Stimulated activated naive B cell treated with anti-CD40 and anti-IgM and Interleukin-4, amounts not matched to agents 10 μg/mL and 1 μg/mL and 100 μg/mL, for 72 hours (primary cell): ENCODE measurements at regions not wholly inside any gene's neighbourhood (a gene's known extent, or its start where the extent isn't known, plus 50 kb on each side); places are given as distances from the start of the nearest gene placed in this dataset.

ENCODE experiments used
- ATAC-seq, 2 donors: fragments of 150-1000 bp; cut with Tn5 transposase; replicated peaks; 2 replicates each; pipeline ENCODE4 v1.10.0; 2021; ENCODE audit warnings: moderate library complexity in 1 of 2
- DNase-seq: peaks from one replicate; pipeline ENCODE4 v3.0.0; 2021
- H3K27ac Mint-ChIP-seq: one replicate; pipeline ENCODE4 v1.8.0; 2022; ENCODE audit warnings: mild to moderate bottlenecking, mixed read lengths
- H3K27me3 Mint-ChIP-seq, 2 donors: one replicate each; pipeline ENCODE4 v1.8.0; 2022; ENCODE audit warnings: mixed read lengths in 2 of 2
- H3K36me3 Mint-ChIP-seq, 2 donors: one replicate each; pipeline ENCODE4 v1.8.0; 2022; ENCODE audit warnings: mixed read lengths in 2 of 2, mild to moderate bottlenecking in 1 of 2
- H3K4me1 Mint-ChIP-seq, 2 donors: one replicate each; pipeline ENCODE4 v1.8.0; 2022; ENCODE audit warnings: mixed read lengths in 2 of 2, mild to moderate bottlenecking in 1 of 2
- H3K4me3 Mint-ChIP-seq, 2 donors: one replicate each; pipeline ENCODE4 v1.8.0; 2022; ENCODE audit warnings: mild to moderate bottlenecking in 2 of 2, mixed read lengths in 2 of 2, moderate library complexity in 1 of 2
- H3K9me3 Mint-ChIP-seq, 2 donors: one replicate each; pipeline ENCODE4 v1.8.0; 2022; ENCODE audit warnings: mixed read lengths in 2 of 2, mild to moderate bottlenecking in 1 of 2

DNA sequence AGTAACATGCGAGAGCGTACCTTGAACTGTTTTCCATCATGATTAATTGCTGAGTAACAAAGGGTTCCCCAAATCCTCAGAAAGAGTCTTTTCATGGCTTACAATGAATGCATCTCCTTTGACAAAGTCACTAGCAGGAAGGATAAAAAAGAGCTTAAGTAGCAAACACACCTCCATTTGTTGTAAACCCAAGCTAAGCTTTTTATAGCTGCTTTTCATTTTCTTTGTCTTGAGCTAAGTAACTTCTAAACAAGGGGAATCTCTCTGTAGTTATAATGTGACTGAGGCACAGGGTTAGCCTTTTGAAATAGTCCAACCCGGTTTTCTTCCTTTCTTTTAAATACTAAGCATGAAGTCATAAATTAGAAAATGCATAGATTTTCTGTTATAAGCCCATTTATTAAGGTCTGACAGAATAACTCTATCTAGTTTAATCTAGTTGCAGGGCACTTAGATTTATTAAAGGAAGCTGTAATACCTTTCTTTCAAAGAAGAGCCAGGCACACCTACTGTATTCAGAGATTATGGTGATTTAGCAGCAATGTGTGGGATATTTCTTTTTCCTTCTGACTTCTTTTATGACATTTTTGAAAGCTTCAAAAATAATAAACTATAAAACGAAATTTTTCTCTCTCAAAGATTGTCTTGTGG lies 226.9 kb upstream of the SMIM31 start:
- Mint-ChIP-seq H3K27me3 (no peaks in the 10 kb centered on the region), H3K4me1 (no peaks in the 10 kb centered on the region), H3K9me3 (peaks cover 0 to 2% of the 10 kb centered on the region in 2 donors), H3K4me3 (no peak overlapping the region), H3K36me3 (no peaks in the 10 kb centered on the region), H3K27ac (no peak overlapping the region)
- ATAC-seq (no peak), DNase-seq (no peak)

DNA sequence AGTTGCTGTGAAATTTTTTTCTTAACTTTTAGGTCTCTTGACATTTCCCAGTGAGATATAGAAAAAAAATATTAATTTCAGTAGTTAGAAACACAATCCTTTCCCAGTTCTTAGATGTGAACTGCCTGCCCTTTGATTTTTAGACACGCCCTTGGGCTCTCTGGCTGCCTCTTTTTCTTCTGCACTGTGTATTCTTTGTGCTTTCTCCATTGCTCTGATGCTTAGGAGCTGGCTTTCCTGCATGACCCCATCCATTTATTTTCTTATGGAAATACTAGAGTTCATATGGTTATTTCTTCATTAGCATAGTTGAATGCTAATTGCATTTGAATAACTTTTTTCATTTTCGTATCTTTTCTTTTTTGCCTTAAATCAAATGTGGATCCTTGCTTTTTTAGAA lies 224.9 kb upstream of the SMIM31 start:
- Mint-ChIP-seq H3K27me3 (no peaks in the 10 kb centered on the region), H3K4me3 (no peak overlapping the region), H3K9me3 (peaks cover 0 to 3% of the 10 kb centered on the region in 2 donors), H3K4me1 (no peaks in the 10 kb centered on the region), H3K36me3 (no peaks in the 10 kb centered on the region), H3K27ac (no peak overlapping the region)
- ATAC-seq (no peak), DNase-seq (no peak)

DNA sequence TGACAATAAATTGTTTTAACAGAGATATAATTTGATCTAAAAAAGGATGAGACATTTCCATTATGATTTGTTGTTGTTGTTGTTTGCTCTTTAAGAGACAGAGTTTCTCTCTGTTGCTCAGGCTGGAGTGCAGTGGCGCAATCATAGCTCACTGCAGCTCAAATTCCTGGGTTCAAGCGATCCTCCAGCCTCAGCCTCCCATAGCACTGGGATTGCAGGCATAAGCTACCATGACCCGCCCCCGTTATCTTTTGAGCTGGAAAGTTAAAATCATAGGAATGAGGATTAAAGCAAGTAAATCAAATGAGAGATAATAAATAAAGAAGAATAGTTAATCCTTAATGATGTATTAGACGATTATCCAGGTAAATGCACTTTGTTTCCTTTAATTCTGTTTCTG lies 224.4 kb upstream of the SMIM31 start:
- H3K4me3 Mint-ChIP-seq: no peak overlapping the region
- no peaks in the 10 kb centered on the region for H3K4me1 Mint-ChIP-seq
- ATAC-seq: no peak
- peaks cover 0 to 3% of the 10 kb centered on the region in 2 donors for H3K9me3 Mint-ChIP-seq
- H3K27me3 Mint-ChIP-seq: no peaks in the 10 kb centered on the region
- no peak overlapping the region for H3K27ac Mint-ChIP-seq
- no peaks in the 10 kb centered on the region for H3K36me3 Mint-ChIP-seq
- DNase-seq: no peak

DNA sequence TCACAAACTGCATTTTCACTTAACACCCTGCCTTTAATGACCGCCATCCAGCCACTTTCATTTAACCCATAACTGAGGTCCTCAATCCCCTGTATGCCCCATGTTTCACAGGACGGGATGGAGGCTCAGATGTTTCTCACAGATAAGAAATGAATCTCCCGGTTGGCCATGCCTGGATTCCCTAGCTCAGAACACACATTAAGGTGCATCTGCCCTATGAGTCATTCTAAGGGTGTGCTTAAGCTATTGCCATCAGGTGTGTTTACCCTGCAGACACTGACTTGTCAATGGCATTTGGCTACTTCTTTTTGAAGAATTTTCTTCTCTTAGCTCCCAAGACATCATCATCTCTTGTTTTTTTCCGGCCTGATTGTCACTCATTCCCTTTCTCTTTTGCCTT lies 222.6 kb upstream of the SMIM31 start:
- Mint-ChIP-seq H3K27ac (no peak overlapping the region), H3K4me1 (no peaks in the 10 kb centered on the region), H3K27me3 (no peaks in the 10 kb centered on the region), H3K9me3 (peaks cover 0 to 3% of the 10 kb centered on the region in 2 donors), H3K4me3 (no peak overlapping the region), H3K36me3 (no peaks in the 10 kb centered on the region)
- DNase-seq: no peak
- no peak for ATAC-seq

DNA sequence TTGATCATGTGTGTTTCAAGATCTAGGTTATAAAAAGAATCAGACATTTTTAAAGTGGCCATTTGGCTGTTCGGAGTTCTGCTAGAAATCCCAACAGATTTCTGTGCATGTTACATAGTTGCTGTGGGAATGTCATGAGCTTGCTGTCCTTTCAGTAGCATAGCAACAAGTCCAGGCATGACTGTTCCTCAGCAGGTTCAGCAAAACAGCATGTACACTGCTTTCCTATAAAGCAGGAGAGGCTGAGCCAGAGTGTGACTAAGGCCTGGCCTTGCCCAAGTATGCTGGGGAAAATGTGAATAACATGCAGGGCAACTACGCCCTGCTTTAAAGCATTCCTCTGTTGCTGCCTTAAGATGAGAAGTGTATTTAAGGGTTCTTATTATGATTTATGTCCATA lies 217.1 kb upstream of the SMIM31 start:
- Mint-ChIP-seq H3K27me3 (no peaks in the 10 kb centered on the region), H3K4me1 (no peaks in the 10 kb centered on the region), H3K9me3 (peaks cover 5 to 9% of the 10 kb centered on the region in 2 donors), H3K27ac (no peak overlapping the region), H3K4me3 (no peak overlapping the region), H3K36me3 (no peaks in the 10 kb centered on the region)
- no peak for ATAC-seq
- no peak for DNase-seq

DNA sequence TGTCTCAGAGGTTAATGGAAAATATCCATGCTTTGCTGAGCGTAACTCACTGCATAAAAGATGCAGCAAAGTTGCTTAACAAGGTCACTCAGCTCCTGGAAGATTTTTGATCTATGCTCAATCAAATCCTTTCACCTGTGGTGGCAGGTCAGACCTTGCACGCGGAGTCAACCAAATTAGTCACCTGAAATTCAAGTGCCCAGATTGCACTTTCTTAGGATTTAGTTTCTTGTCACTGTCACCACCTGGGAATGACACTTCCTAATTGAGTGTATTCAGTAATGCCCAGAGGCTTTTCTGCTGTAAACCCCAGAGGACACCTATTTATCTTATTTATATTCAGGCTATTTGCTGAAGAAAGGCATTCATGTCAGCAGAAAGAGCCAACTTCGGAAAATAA lies 215.8 kb upstream of the SMIM31 start:
- no peaks in the 10 kb centered on the region for H3K27me3 Mint-ChIP-seq
- H3K36me3 Mint-ChIP-seq: no peaks in the 10 kb centered on the region
- no peak for ATAC-seq
- H3K4me1 Mint-ChIP-seq: no peaks in the 10 kb centered on the region
- no peak for DNase-seq
- H3K9me3 Mint-ChIP-seq: peaks cover 7 to 8% of the 10 kb centered on the region in 2 donors
- H3K27ac Mint-ChIP-seq: no peak overlapping the region
- no peak overlapping the region for H3K4me3 Mint-ChIP-seq

DNA sequence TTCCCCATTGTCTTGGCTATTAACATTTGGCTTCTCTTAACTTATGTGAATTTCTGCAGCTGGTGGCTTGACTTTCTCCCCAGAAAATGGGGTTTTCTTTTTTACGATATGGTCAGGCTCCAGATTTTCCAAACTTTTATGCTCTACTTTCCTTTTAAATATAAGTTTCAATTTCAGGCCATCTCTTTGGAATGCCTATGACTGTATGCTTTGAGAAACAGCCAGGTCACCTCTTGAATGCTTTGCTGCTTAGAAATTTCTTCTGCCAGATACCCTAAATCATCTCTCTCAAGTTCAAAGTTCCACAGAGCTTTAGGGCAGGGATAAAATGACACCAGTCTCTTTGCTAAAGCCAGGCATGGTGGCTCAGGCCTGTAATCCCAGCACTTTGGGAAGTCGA lies 212.9 kb upstream of the SMIM31 start:
- no peak overlapping the region for H3K4me3 Mint-ChIP-seq
- ATAC-seq: no peak
- no peak overlapping the region for H3K27ac Mint-ChIP-seq
- no peak for DNase-seq
- no peaks in the 10 kb centered on the region for H3K4me1 Mint-ChIP-seq
- H3K9me3 Mint-ChIP-seq: peaks cover 7 to 8% of the 10 kb centered on the region in 2 donors
- no peaks in the 10 kb centered on the region for H3K36me3 Mint-ChIP-seq
- H3K27me3 Mint-ChIP-seq: no peaks in the 10 kb centered on the region

DNA sequence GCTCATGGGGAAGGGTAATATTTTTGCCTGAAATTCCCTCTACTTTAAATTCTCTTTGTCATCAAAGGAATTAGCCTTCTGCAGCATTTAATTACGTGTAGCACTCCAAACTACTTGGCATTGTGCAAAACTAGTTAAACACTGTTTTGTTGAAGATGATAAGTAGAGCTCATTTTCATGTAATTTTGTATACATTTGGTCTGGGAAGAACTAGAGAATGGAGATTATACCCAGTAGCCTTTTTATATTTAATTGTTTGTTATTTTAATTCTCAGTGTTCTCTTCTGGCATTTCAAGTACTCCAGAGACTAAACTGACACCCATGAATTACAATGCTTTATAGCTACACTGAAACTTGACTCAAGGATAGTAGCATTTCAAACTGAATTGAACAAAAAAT lies 211.5 kb upstream of the SMIM31 start:
- Mint-ChIP-seq H3K4me3 (no peak overlapping the region), H3K27me3 (no peaks in the 10 kb centered on the region), H3K36me3 (no peaks in the 10 kb centered on the region), H3K9me3 (peaks cover 7 to 8% of the 10 kb centered on the region in 2 donors), H3K27ac (no peak overlapping the region), H3K4me1 (no peaks in the 10 kb centered on the region)
- DNase-seq (no peak), ATAC-seq (no peak)

DNA sequence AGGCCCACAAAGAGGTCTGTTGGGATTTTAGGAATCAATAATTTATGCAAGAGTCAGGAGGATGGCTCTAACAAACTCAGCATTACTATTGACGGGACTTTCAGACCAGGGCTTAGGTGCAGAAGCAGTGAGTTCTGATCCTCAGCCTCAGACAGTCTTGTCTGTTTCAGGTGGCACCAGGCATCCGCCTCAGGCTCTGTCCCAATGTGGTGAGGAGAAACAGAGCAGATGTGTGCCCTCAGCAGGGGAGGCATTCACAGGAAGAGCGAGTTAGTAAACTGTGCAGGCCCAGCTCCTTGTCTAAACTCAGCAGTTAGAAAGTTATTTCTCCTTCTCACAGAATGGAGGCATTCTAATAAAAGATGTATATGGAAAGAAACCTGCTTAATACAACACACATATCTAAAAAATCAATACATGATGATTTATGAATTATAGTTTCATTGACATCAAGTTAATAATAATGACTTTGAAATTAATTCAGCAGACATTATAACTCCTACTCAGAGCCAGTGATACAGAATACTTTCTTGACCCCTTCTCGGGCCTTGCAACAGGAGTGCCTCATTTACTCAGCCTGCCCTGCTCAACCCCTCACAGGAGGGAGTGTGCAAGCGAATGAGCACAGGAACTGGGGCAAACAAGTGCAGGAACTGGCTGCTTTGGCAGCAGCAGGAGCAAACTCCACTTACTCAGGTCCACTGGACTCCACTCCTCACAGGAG lies 202.8 kb upstream of the SMIM31 start:
- Mint-ChIP-seq H3K27ac (no peak overlapping the region), H3K4me3 (no peak overlapping the region), H3K27me3 (no peaks in the 10 kb centered on the region), H3K4me1 (no peaks in the 10 kb centered on the region), H3K9me3 (peaks cover 3 to 11% of the 10 kb centered on the region in 2 donors), H3K36me3 (no peaks in the 10 kb centered on the region)
- ATAC-seq: no peak
- no peak for DNase-seq

DNA sequence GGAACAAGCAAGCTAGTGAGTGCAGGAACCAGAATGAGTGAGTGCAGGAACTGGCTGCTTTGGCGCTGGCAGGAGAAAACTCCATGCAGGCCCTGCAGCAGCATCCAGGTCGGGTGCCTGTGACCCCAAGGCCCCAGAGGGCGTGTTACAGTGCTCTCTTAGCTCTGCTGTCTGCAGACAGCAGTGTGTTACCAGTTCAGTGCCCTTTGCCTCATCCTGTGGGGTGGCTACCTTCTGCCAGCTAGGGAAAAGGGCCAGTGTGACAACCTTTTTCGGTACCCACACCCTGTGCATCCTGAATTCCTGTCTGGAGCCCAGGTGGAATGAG lies 202.3 kb upstream of the SMIM31 start:
- Mint-ChIP-seq H3K36me3 (no peaks in the 10 kb centered on the region), H3K4me1 (no peaks in the 10 kb centered on the region), H3K27me3 (no peaks in the 10 kb centered on the region), H3K9me3 (peaks cover 3 to 11% of the 10 kb centered on the region in 2 donors), H3K27ac (no peak overlapping the region), H3K4me3 (no peak overlapping the region)
- no peak for DNase-seq
- ATAC-seq: no peak

DNA sequence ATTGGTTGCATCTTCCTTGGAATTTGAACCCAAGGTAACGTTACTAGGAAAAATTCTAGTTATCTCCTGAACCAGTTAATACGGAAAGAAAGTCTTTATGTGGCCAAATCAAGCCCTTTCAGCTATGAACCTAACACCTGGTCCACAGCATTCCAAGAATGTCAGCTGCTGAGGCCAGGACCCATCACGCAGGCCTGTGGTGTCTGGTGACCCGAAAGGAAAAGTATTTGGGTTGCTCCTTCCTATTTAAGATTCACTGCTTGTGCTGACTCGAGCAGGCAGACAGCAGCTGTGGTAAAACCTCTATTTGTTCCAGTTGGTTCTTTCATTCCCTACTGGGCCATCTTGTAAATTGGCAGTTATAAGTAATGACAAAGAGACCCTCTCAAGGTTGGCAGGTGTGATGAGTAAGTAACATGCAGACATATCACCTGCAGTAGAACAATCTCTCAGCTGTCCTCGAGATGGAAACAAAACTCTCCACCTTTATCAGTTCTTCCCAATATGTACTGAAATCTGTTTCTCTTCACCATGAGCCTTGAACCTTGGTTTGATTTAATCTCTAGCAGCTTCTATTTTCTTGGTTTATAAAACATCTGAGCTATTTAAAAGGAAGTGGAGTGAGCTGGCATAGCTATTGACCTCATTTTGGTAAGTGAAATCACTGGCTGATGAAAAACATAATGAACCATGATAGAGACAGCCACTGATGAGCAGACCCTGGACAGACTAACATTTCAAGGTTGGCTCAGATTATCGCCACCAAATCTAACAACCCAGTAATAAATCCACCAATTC lies 182.1 kb upstream of the SMIM31 start:
- Mint-ChIP-seq H3K36me3 (no peaks in the 10 kb centered on the region), H3K27ac (no peak overlapping the region), H3K9me3 (peaks cover 4 to 7% of the 10 kb centered on the region in 2 donors), H3K4me3 (no peak overlapping the region), H3K27me3 (no peaks in the 10 kb centered on the region), H3K4me1 (no peaks in the 10 kb centered on the region)
- no peak for ATAC-seq
- DNase-seq: no peak

DNA sequence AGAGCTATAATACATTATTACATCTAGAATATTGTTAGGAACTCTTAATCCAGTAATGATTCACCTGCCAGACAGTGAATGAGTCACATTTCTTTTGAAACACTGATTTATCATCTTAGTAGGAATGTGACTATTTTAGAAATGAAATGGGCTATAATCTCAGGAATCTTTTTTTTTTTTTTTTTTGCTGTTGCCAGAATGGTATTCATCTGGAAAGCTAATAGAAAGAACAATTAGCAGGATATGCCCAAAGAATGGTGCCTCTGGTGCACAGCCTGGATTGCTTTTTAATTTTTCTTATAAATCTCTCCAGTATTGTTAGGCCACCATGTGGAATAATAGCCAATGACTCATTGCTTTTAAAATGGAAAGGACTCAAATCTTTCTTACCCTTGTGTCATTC lies 181.1 kb upstream of the SMIM31 start:
- H3K9me3 Mint-ChIP-seq: peaks cover 7 to 8% of the 10 kb centered on the region in 2 donors
- H3K36me3 Mint-ChIP-seq: no peaks in the 10 kb centered on the region
- DNase-seq (no peak), ATAC-seq (no peak)
- no peaks in the 10 kb centered on the region for H3K27me3 Mint-ChIP-seq
- H3K4me1 Mint-ChIP-seq: no peaks in the 10 kb centered on the region
- no peak overlapping the region for H3K4me3 Mint-ChIP-seq
- no peak overlapping the region for H3K27ac Mint-ChIP-seq

DNA sequence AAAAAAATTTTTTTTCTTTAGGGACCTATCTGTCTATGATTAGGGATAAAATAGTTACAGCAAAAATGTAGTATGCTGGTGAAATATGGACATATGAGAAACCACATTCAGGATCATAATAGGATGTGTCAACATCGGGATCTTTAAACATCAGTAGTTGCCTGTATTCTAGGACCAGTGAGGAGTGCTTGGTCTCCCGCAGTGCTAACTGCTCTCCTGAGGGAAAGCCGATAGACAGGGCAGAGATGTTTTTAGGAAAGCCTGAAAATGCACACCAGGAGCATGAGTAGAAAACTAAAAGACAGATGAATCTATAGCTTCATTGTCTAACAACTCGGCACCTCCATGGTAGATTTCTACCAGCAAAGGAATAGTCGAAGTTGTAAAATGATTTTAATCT lies 178.1 kb upstream of the SMIM31 start:
- Mint-ChIP-seq H3K4me3 (no peak overlapping the region), H3K27ac (no peak overlapping the region), H3K27me3 (no peaks in the 10 kb centered on the region), H3K36me3 (no peaks in the 10 kb centered on the region), H3K4me1 (no peaks in the 10 kb centered on the region), H3K9me3 (peaks cover 4% of the 10 kb centered on the region in 2 donors)
- ATAC-seq (no peak), DNase-seq (no peak)

DNA sequence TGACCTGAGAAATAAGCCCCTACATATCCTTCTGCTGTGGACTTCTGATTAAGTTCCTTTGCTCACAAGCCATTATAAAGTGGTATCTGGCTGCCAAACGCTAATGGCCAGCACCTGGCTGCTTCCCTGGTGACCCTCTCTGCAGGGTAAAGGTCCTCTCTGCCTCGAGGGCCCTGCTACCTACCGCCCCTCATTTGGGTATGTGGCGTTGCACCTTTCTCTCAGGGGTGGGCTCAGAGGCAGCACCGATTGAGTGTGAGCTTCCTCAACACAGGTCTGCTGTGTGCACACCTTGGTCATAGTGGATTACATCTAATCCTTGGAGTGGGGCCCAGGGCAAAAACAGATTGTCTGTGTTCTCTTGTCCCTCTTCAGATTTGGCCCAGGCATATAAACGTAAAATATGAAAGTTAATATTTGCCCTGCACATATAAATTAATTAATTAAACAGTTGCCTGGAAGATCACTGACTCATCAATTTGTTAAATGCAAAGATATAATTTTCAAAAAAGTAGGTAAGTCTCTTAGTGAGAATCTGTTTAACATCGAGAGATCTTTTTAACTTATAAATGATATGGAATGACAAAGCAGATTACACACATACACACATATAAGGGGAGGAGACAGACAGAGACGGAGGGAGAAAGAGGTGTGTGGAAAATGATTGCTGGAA lies 174.5 kb upstream of the SMIM31 start:
- no peak overlapping the region for H3K4me3 Mint-ChIP-seq
- DNase-seq: no peak
- no peak overlapping the region for H3K27ac Mint-ChIP-seq
- no peak for ATAC-seq
- H3K27me3 Mint-ChIP-seq: no peaks in the 10 kb centered on the region
- H3K4me1 Mint-ChIP-seq: no peaks in the 10 kb centered on the region
- H3K9me3 Mint-ChIP-seq: peaks cover 3 to 4% of the 10 kb centered on the region in 2 donors
- no peaks in the 10 kb centered on the region for H3K36me3 Mint-ChIP-seq
